ENCODE measurements at regions not wholly inside any gene's neighbourhood (a gene's known extent, or its start where the extent isn't known, plus 50 kb on each side); places are given as distances from the start of the nearest gene placed in this dataset.

- no peak for TF ChIP-seq SMAD3 (CRISPR knock-in tag; IDR thresholded peaks at IDR 0.05; ENCODE audit: borderline replicate concordance)
- no peak for TF ChIP-seq ZBTB21 (CRISPR knock-in tag; IDR thresholded peaks at IDR 0.05; ENCODE audit: borderline replicate concordance)
- TF ChIP-seq, protein P1, sequence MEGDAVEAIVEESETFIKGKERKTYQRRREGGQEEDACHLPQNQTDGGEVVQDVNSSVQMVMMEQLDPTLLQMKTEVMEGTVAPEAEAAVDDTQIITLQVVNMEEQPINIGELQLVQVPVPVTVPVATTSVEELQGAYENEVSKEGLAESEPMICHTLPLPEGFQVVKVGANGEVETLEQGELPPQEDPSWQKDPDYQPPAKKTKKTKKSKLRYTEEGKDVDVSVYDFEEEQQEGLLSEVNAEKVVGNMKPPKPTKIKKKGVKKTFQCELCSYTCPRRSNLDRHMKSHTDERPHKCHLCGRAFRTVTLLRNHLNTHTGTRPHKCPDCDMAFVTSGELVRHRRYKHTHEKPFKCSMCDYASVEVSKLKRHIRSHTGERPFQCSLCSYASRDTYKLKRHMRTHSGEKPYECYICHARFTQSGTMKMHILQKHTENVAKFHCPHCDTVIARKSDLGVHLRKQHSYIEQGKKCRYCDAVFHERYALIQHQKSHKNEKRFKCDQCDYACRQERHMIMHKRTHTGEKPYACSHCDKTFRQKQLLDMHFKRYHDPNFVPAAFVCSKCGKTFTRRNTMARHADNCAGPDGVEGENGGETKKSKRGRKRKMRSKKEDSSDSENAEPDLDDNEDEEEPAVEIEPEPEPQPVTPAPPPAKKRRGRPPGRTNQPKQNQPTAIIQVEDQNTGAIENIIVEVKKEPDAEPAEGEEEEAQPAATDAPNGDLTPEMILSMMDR (IDR thresholded peaks at IDR 0.05) = no peak
- TF ChIP-seq SMAD4 (CRISPR knock-in tag; IDR thresholded peaks at IDR 0.05) = no peak
- no peak for TF ChIP-seq NFE2L1 (CRISPR knock-in tag; IDR thresholded peaks at IDR 0.05)
- TF ChIP-seq, protein P2, sequence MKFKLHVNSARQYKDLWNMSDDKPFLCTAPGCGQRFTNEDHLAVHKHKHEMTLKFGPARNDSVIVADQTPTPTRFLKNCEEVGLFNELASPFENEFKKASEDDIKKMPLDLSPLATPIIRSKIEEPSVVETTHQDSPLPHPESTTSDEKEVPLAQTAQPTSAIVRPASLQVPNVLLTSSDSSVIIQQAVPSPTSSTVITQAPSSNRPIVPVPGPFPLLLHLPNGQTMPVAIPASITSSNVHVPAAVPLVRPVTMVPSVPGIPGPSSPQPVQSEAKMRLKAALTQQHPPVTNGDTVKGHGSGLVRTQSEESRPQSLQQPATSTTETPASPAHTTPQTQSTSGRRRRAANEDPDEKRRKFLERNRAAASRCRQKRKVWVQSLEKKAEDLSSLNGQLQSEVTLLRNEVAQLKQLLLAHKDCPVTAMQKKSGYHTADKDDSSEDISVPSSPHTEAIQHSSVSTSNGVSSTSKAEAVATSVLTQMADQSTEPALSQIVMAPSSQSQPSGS (CRISPR knock-in tag; IDR thresholded peaks at IDR 0.05; ENCODE audit: borderline replicate concordance, low read depth) = no peak
- no peak for TF ChIP-seq ATF3 (CRISPR knock-in tag; conservative IDR thresholded peaks at IDR 0.05)
- no peak for TF ChIP-seq FOXK1 (CRISPR knock-in tag; IDR thresholded peaks at IDR 0.05)
- no peak for TF ChIP-seq IRF1 (CRISPR knock-in tag; IDR thresholded peaks at IDR 0.05)
- TF ChIP-seq, protein P3, sequence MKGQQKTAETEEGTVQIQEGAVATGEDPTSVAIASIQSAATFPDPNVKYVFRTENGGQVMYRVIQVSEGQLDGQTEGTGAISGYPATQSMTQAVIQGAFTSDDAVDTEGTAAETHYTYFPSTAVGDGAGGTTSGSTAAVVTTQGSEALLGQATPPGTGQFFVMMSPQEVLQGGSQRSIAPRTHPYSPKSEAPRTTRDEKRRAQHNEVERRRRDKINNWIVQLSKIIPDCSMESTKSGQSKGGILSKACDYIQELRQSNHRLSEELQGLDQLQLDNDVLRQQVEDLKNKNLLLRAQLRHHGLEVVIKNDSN (CRISPR knock-in tag; IDR thresholded peaks at IDR 0.05) = no peak
- no peak for TF ChIP-seq E2F5 (CRISPR knock-in tag; IDR thresholded peaks at IDR 0.05)
- TF ChIP-seq, protein P4, sequence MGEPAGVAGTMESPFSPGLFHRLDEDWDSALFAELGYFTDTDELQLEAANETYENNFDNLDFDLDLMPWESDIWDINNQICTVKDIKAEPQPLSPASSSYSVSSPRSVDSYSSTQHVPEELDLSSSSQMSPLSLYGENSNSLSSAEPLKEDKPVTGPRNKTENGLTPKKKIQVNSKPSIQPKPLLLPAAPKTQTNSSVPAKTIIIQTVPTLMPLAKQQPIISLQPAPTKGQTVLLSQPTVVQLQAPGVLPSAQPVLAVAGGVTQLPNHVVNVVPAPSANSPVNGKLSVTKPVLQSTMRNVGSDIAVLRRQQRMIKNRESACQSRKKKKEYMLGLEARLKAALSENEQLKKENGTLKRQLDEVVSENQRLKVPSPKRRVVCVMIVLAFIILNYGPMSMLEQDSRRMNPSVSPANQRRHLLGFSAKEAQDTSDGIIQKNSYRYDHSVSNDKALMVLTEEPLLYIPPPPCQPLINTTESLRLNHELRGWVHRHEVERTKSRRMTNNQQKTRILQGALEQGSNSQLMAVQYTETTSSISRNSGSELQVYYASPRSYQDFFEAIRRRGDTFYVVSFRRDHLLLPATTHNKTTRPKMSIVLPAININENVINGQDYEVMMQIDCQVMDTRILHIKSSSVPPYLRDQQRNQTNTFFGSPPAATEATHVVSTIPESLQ (CRISPR knock-in tag; IDR thresholded peaks at IDR 0.05) = no peak
Measured at GRCh38 chr9:106478727-106479126, 384.2 kb upstream of the ZNF462 start.

Data from WTC11 (cell line).